Retinal pigment epithelial cell (primary cell): ENCODE measurements at regions not wholly inside any gene's neighbourhood (a gene's known extent, or its start where the extent isn't known, plus 50 kb on each side); places are given as distances from the start of the nearest gene placed in this dataset.

Source experiments
- DNase-seq: peaks from one replicate; pipeline ENCODE4 v3.0.0-alpha.2; 2010; ENCODE audit warnings: low read depth
- H3K4me3 ChIP-seq: 2 replicates; pipeline ENCODE4 v1.5.1; 2011; ENCODE audit warnings: mild to moderate bottlenecking, low read length, control low read depth, moderate library complexity
- CTCF ChIP-seq: conservative IDR thresholded peaks from 2 replicates; pipeline ENCODE4 v1.5.1; 2011; ENCODE audit warnings: low read depth, low read length, control low read depth, inconsistent platforms

DNA sequence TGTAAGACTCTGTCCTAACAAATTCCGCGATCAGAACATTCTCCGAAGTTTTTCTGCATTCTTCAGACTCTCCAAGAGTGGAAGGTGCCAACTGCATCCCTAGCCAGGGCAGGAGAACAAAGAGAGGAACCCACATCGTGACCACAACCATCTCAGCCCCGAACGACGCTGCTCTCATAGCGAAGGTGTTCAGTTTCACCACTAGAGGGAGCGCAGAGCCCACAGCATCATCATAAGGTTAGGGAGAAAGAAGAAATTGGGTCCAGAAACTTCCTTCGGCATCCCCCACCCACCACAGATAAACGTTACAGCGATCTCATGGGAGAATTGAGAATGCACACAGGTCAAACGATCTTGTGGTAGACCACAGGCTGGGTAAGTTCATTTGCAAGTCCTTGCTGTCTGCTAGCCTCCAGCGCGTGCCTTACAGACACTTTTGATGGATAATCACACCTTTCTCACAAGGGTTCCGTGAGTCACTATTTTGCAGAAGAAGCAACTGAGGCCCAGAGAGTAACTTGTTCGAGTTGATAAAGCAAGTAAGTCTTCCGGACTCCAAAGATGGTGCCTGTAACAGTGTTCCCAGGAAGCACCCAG lies 53.7 kb upstream of the ARL4C start:
- DNase-seq: peak; percentile 97
- H3K4me3 ChIP-seq: no peak overlapping the region
- TF ChIP-seq CTCF: peak; percentile 94

- H3K4me3 ChIP-seq: no peak overlapping the region
- TF ChIP-seq CTCF: no peak
- DNase-seq: no peak
These were observed 53.2 kb upstream of the ARL4C start for GRCh38 chr2:234550056-234550455.

GRCh38 chr2:234548695-234549420 lies 52.0 kb upstream of the ARL4C start:
- H3K4me3 ChIP-seq: no peak overlapping the region
- no peak for TF ChIP-seq CTCF
- no peak for DNase-seq

GRCh38 chr2:234546770-234547169 lies 49.9 kb upstream of the ARL4C start:
- DNase-seq: no peak
- no peak for TF ChIP-seq CTCF
- no peak overlapping the region for H3K4me3 ChIP-seq
